Uterus (tissue), 2 donors: ENCODE measurements at regions not wholly inside any gene's neighbourhood (a gene's known extent, or its start where the extent isn't known, plus 50 kb on each side); places are given as distances from the start of the nearest gene placed in this dataset.

Experiments
- POLR2A ChIP-seq, 2 donors: fragments of 450-650 bp; IDR thresholded peaks; one replicate each; pipeline ENCODE4 v1.6.1; 2016; ENCODE audit warnings: antibody characterized with exemption in 2 of 2, mild to moderate bottlenecking in 1 of 2, moderate library complexity in 1 of 2
- TF ChIP-seq, protein P1 (sequence below), 4 experiments: fragments of 200-600 bp in 2 of 4; fragments of 450-650 bp in 2 of 4; sonication (generic) in 2 of 4; IDR thresholded peaks; one replicate each; pipeline ENCODE4 v1.5.1; 2016 to 2019; ENCODE audit warnings: antibody characterized with exemption in 4 of 4, mild to moderate bottlenecking in 2 of 4, moderate library complexity in 1 of 4

DNA sequence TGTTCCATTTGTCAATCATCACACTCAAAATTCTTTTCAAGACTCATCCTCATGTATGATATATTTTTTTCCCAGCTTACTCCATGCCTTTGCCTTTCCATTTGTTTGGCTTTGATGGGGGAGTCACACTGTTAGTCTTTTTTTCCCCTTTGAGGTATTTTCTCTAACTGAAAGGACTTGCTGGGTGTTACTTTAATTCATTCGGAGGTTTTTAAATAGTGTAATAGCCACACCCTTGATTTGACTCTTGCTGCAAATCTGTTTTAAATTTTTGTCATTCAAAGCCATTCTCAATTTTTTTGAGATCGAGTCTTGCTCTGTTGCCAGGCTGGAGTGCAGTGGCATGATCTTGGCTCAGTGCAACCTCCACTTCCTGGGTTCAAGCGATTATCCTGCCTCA lies 84.1 kb downstream of the C11orf87 start:
- no peak for TF ChIP-seq POLR2A (IDR thresholded peaks at IDR 0.05)
- TF ChIP-seq, protein P1, sequence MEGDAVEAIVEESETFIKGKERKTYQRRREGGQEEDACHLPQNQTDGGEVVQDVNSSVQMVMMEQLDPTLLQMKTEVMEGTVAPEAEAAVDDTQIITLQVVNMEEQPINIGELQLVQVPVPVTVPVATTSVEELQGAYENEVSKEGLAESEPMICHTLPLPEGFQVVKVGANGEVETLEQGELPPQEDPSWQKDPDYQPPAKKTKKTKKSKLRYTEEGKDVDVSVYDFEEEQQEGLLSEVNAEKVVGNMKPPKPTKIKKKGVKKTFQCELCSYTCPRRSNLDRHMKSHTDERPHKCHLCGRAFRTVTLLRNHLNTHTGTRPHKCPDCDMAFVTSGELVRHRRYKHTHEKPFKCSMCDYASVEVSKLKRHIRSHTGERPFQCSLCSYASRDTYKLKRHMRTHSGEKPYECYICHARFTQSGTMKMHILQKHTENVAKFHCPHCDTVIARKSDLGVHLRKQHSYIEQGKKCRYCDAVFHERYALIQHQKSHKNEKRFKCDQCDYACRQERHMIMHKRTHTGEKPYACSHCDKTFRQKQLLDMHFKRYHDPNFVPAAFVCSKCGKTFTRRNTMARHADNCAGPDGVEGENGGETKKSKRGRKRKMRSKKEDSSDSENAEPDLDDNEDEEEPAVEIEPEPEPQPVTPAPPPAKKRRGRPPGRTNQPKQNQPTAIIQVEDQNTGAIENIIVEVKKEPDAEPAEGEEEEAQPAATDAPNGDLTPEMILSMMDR (IDR thresholded peaks at IDR 0.05) = no peak
